Upper lobe of left lung (tissue), 6 donors: ENCODE measurements at regions not wholly inside any gene's neighbourhood (a gene's known extent, or its start where the extent isn't known, plus 50 kb on each side); places are given as distances from the start of the nearest gene placed in this dataset.

Experiments
- ATAC-seq, 2 donors: fragments of 200-7000 bp; cut with Tn5 transposase; one replicate each; pipeline ENCODE4 v1.9.1; 2022; ENCODE audit warnings: mild to moderate bottlenecking in 2 of 2, moderate library complexity in 2 of 2; ENCODE audit not compliant: low FRiP score in 2 of 2
- DNase-seq, 2 donors: peaks; one replicate each; pipeline ENCODE4 v3.0.0-alpha.2; 2019 to 2020
- H3K27ac ChIP-seq, 4 donors: fragments of 200-600 bp; sonication (generic); one replicate each; pipeline ENCODE4 v1.5.1; 2016 to 2019
- H3K27me3 ChIP-seq, 4 donors: fragments of 200-600 bp; sonication (generic); one replicate each; pipeline ENCODE4 v1.5.1; 2017 to 2019
- H3K36me3 ChIP-seq, 4 donors: fragments of 200-600 bp; sonication (generic); one replicate each; pipeline ENCODE4 v1.5.1; 2016 to 2019
- H3K4me1 ChIP-seq, 4 donors: fragments of 200-600 bp; sonication (generic); one replicate each; pipeline ENCODE4 v1.5.1; 2018 to 2019
- H3K4me3 ChIP-seq, 4 donors: fragments of 200-600 bp; sonication (generic); one replicate each; pipeline ENCODE4 v1.5.1; 2017 to 2019; ENCODE audit warnings: mild to moderate bottlenecking in 2 of 4, moderate library complexity in 1 of 4
- H3K9me3 ChIP-seq, 4 donors: fragments of 200-600 bp; sonication (generic); one replicate each; pipeline ENCODE4 v1.5.1; 2018 to 2019
- CTCF ChIP-seq, 6 experiments: fragments of 450-650 bp in 4 of 6; fragments of 200-600 bp in 2 of 6; sonication (generic) in 2 of 6; IDR thresholded peaks; one replicate each; pipeline ENCODE4 v1.5.1; 2016 to 2019; ENCODE audit warnings: antibody characterized with exemption in 6 of 6
- EP300 ChIP-seq, 4 donors: sonication (generic); formaldehyde crosslinking; IDR thresholded peaks; one replicate each; pipeline ENCODE4 v1.5.1; 2017; ENCODE audit warnings: antibody characterized with exemption in 4 of 4, control low read depth in 2 of 4
- POLR2A ChIP-seq, 4 donors: fragments of 450-650 bp; IDR thresholded peaks; one replicate each; pipeline ENCODE4 v1.5.1; 2016 to 2017; ENCODE audit warnings: antibody characterized with exemption in 4 of 4, mild to moderate bottlenecking in 2 of 4
- POLR2AphosphoS5 ChIP-seq, 2 donors: sonication (generic); formaldehyde crosslinking; IDR thresholded peaks; one replicate each; pipeline ENCODE4 v1.5.1; 2017; ENCODE audit warnings: antibody characterized with exemption in 2 of 2
- WGBS, 2 donors: methylation state at CpG; one replicate each; pipeline ENCODE4 v1.1.5; 2017 to 2018; 5-methylcytosine and 5-hydroxymethylcytosine counted together
- donor health status: DM: no; HTN: no; CAD: no; lungs with moderate emphysema.
- donor health status: DM: no; HTN: yes; CAD: no; lungs with severe emphysema.

- ATAC-seq: no peak
- H3K27me3 ChIP-seq: no peaks in the 10 kb centered on the region
- DNase-seq: no peak
- H3K36me3 ChIP-seq: no peaks in the 10 kb centered on the region
- H3K4me1 ChIP-seq: no peaks in the 10 kb centered on the region
- peaks cover 0 to 17% (median 4%) of the 10 kb centered on the region in 4 donors for H3K9me3 ChIP-seq
- 88 to 91% methylated on average over 7 of the region's 7 CpGs for WGBS, 2 donors
- H3K4me3 ChIP-seq: no peak overlapping the region
- TF ChIP-seq POLR2A (IDR thresholded peaks at IDR 0.05) (no peak), EP300 (IDR thresholded peaks at IDR 0.05) (no peak), POLR2AphosphoS5 (IDR thresholded peaks at IDR 0.05) (no peak), CTCF (IDR thresholded peaks at IDR 0.05) (no peak)
- H3K27ac ChIP-seq: no peak overlapping the region
These were observed 143.1 kb downstream of the QRSL1 start for GRCh38 chr6:106772270-106773142.

GRCh38 chr6:106771822-106772221 is 142.4 kb downstream of the QRSL1 start:
- no peak overlapping the region for H3K4me3 ChIP-seq
- peaks cover 0 to 17% (median 4%) of the 10 kb centered on the region in 4 donors for H3K9me3 ChIP-seq
- H3K4me1 ChIP-seq: no peaks in the 10 kb centered on the region
- H3K36me3 ChIP-seq: no peaks in the 10 kb centered on the region
- no peak overlapping the region for H3K27ac ChIP-seq
- DNase-seq (no peak), ATAC-seq (no peak)
- no peaks in the 10 kb centered on the region for H3K27me3 ChIP-seq
- TF ChIP-seq EP300 (IDR thresholded peaks at IDR 0.05) (no peak), POLR2AphosphoS5 (IDR thresholded peaks at IDR 0.05) (no peak), CTCF (IDR thresholded peaks at IDR 0.05) (no peak), POLR2A (IDR thresholded peaks at IDR 0.05) (no peak)
- 87 to 99% methylated on average over 4 of the region's 4 CpGs for WGBS, 2 donors

GRCh38 chr6:106770663-106771062 is 141.3 kb downstream of the QRSL1 start:
- no peaks in the 10 kb centered on the region for H3K36me3 ChIP-seq
- no peak overlapping the region for H3K4me3 ChIP-seq
- H3K27me3 ChIP-seq: no peaks in the 10 kb centered on the region
- DNase-seq: no peak
- no peak for ATAC-seq
- peaks cover 0 to 17% (median 4%) of the 10 kb centered on the region in 4 donors for H3K9me3 ChIP-seq
- TF ChIP-seq EP300 (IDR thresholded peaks at IDR 0.05) (no peak), CTCF (IDR thresholded peaks at IDR 0.05) (no peak), POLR2A (IDR thresholded peaks at IDR 0.05) (no peak), POLR2AphosphoS5 (IDR thresholded peaks at IDR 0.05) (no peak)
- no peaks in the 10 kb centered on the region for H3K4me1 ChIP-seq
- no peak overlapping the region for H3K27ac ChIP-seq
- WGBS, 2 donors: 90 to 100% methylated on average over 1 of the region's 1 CpG

- H3K4me3 ChIP-seq: no peak overlapping the region
- DNase-seq (no peak), ATAC-seq (no peak)
- no peak overlapping the region for H3K27ac ChIP-seq
- H3K4me1 ChIP-seq: no peaks in the 10 kb centered on the region
- TF ChIP-seq CTCF (IDR thresholded peaks at IDR 0.05) (no peak), EP300 (IDR thresholded peaks at IDR 0.05) (no peak), POLR2A (IDR thresholded peaks at IDR 0.05) (no peak), POLR2AphosphoS5 (IDR thresholded peaks at IDR 0.05) (no peak)
- H3K9me3 ChIP-seq: peaks cover 0 to 17% (median 4%) of the 10 kb centered on the region in 4 donors
- no peaks in the 10 kb centered on the region for H3K36me3 ChIP-seq
- no peaks in the 10 kb centered on the region for H3K27me3 ChIP-seq
- WGBS, 2 donors: 84 to 100% methylated on average over 1 of the region's 1 CpG
These were observed 140.7 kb downstream of the QRSL1 start for GRCh38 chr6:106770081-106770480.

- no peak for DNase-seq
- peaks cover 0 to 17% (median 4%) of the 10 kb centered on the region in 4 donors for H3K9me3 ChIP-seq
- H3K4me3 ChIP-seq: no peak overlapping the region
- H3K27ac ChIP-seq: no peak overlapping the region
- no peaks in the 10 kb centered on the region for H3K27me3 ChIP-seq
- TF ChIP-seq EP300 (IDR thresholded peaks at IDR 0.05) (no peak), POLR2AphosphoS5 (IDR thresholded peaks at IDR 0.05) (no peak), POLR2A (IDR thresholded peaks at IDR 0.05) (no peak), CTCF (IDR thresholded peaks at IDR 0.05) (no peak)
- no peak for ATAC-seq
- 86 to 96% methylated on average over 1 of the region's 1 CpG for WGBS, 2 donors
- H3K36me3 ChIP-seq: no peaks in the 10 kb centered on the region
- no peaks in the 10 kb centered on the region for H3K4me1 ChIP-seq
These were observed 137.9 kb downstream of the QRSL1 start for GRCh38 chr6:106767271-106767670.
